GM19467 (cell line): ENCODE measurements at regions not wholly inside any gene's neighbourhood (a gene's known extent, or its start where the extent isn't known, plus 50 kb on each side); places are given as distances from the start of the nearest gene placed in this dataset.
"Not testable (repeated sequence)": the region's sequence is repeated elsewhere in the genome, so short reads cannot be mapped to it uniquely, and the experiment has no call there.

Source experiments
- ATAC-seq: cut with Tn5 transposase; IDR thresholded peaks from one replicate; pipeline ENCODE4 v1.9.1; 2021; ENCODE audit warnings: mild to moderate bottlenecking, moderate library complexity; ENCODE audit not compliant: unreplicated experiment

DNA sequence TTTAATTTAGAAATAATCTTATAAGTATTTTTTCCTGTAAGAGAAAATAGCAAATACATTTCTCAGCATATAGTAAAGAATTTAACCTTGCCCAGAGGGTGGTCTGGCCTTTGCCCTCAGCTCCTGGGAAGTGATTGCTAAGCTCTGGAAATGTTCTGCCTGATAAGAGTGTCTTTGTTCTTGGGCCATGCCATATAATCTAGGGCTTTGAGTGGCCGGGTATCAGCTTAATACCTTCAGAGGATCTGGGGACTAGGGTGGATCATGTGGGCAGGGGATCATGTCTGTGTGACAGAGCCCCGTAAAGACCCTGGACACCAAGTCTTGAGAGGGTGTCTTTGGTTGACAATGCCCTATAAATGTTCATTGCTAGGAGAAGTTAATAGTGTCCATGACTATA lies 1032.4 kb upstream of the MIR17HG start:
- ATAC-seq: no peak

DNA sequence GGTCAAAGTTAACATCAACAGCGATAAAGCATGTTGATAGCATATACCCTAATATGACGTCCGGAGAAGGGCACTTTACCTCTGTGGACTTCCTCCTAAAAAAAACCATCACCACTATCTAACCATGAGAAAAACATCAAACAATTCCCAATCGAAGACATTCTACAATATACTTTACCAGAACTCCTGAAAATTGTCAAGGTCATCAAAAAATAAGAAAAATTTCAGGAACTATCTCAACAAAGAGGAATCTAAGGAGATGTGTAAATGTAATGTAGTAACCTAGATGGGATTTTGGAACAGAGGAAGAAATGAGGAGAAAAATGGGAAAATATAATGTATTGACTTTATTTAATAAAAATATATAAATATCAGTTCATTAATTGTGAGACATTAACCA lies 1026.8 kb upstream of the MIR17HG start:
- no peak for ATAC-seq

DNA sequence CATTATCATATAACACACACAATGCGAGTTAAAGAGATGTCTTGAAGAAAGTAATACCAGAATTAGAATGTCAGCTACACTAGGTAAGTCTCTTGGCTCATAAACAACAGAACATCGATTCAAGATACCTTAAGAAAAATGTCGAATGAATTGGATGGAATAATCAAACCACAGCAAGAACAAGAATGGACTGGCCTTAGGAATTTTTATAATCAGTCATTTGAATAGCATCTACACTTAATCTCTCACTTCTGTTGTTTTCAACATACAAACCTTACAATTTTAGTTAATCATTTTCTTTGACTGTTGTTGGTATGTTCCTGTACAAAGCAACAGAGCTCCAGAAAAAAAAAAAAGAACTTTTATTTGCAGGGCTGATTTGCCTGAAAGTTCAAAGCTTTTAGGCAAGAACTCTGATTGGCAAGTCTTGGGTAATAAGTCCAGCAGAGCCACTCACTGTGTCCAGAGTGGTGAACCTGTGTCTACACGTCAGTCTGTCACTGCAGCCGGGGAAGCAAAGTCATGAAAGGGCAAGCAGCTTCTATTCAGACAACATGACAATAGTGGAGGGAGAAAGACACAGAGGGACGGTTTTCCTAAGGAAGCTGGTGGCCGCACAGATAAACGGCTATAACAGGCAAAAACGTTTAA lies 1026.1 kb upstream of the MIR17HG start:
- no peak for ATAC-seq

- ATAC-seq: no peak
Measured at GRCh38 chr13:90329641-90330040, 1017.8 kb upstream of the MIR17HG start.

- no peak for ATAC-seq
Measured at GRCh38 chr13:90331974-90332373, 1015.5 kb upstream of the MIR17HG start.

GRCh38 chr13:90336507-90336906 lies 1011.0 kb upstream of the MIR17HG start:
- no peak for ATAC-seq

- ATAC-seq: not testable (repeated sequence)
Measured at GRCh38 chr13:90341348-90341747, 1006.1 kb upstream of the MIR17HG start.

DNA sequence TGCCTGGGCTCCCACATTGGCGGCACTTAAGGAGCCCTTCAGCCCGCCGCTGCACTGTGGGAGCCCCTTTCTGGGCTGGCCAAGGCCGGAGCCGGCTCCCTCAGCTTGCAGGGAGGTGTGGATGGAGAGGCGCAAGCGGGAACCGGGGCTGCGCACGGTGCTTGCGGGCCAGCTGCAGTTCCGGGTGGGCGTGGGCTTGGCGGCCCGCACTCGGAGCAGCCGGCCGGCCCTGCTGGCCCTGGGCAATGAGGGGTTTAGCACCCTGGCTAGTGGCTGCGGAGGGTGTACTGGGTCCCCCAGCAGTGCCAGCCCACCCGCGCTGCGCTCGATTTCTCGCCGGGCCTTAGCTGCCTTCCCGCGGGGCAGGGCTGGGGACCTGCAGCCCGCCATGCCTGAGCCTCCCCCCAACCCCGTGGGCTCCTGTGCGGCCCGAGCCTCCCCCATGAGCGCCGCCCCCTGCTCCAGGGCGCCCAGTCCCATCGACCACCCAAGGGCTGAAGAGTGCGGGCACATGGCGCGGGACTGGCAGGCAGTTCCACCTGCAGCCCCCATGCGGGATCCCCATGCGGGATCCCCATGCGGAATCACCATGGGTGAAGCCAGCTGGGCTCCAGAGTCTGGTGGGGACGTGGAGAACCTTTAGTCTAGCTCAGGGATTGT lies 998.9 kb upstream of the MIR17HG start:
- not testable (repeated sequence) for ATAC-seq

DNA sequence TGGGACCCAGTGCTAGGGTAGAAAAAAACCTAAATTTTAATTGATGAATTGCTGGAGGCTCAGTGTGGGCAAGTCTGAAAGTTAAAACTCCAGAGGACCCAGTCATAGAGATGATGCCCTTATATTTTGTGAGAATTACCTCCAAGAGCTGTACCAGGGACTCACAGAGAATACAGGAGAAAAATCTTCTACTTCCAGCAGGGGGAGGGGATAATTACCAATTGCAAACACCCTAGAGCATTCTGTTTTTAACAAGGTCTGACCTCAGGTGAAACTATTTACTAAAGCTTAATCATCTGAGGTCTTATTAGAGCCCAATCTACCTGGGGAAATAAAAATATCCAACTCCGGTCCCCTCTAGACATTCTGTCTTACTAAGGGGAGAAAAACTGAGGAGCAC lies 994.7 kb upstream of the MIR17HG start:
- ATAC-seq: no peak

DNA sequence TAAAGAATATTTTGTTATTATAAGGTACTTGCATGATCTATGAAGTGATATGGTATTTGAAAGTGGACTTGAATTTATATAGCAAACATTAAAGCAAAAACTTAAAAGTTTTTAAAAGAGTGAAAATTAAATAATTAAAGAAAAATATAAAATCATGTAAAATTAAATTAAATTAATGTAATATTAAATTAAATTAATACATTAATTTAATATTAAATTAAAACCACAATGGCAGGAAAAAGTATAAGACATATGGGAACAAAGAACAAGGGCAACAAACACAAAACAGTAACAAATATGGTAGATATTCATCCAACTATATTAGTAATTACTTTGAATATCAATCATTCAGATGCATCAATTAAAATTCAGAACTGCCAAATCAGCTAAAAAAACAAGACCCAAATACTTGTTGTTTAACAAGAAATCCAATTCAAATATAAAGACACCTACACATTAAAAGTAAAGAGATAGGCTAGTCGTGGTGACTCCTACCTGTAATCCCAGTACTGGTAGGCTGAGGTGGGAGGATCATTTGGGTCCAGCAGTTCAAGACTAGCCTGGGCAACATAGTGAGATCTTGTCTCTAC lies 992.2 kb upstream of the MIR17HG start:
- no peak for ATAC-seq

GRCh38 chr13:90360785-90361184 lies 986.7 kb upstream of the MIR17HG start:
- no peak for ATAC-seq

DNA sequence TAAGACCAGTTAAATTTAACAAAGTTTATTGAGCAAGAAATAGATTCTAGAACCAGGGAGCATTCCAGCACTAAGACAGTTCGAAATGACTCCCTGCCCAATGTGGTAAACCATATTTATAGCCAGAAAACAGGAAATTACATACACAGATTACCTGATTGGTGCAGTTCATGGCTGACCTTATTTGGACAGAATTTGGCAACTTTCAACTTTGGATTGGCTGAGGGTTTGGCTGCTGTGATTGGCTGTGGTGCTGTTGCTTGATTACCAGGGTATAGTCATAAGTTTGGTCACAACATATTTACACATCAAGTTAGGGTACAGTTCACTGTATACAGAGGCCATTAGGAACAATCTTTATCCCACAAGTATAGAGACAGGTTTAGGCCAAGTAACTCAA lies 984.8 kb upstream of the MIR17HG start:
- no peak for ATAC-seq

GRCh38 chr13:90365130-90365529 lies 982.4 kb upstream of the MIR17HG start:
- ATAC-seq: no peak

GRCh38 chr13:90374168-90374567 lies 973.3 kb upstream of the MIR17HG start:
- ATAC-seq: no peak

DNA sequence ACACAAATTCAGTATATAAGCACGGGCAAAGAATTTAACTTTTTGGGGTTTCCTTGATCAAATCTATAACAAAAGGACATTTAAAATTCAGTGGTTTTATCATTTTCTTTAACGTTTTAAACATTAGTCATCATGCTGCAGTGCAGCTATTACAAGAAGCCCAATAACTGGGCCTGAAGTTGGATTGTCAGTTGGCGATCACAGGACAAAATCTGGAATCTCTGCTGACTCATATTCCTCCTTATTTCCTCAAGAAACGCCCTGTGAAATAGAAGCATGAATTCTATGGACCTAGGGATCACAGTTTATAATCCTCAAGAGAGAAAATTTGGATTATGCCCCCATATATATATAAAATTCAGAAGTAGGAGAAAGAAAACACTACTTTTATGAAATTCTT lies 971.6 kb upstream of the MIR17HG start:
- no peak for ATAC-seq

DNA sequence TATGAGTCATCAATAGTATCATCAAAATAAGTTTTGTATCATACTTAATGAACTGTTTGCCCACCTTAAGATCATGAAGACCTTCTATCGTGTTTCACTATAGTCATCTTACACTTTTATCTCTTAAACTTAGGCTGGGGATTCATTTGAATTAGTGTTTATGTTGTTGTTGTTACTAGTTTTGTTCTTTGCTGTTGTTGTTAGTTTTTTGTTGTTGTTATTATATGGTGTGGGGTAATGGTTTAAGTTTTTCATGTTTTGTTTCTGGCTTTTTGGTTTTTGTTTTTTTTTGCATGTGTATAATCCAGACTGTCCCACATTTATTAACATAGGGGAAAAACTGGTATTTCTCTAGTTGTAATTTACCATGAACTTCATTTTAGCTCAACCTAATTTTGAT lies 965.1 kb upstream of the MIR17HG start:
- ATAC-seq: no peak

DNA sequence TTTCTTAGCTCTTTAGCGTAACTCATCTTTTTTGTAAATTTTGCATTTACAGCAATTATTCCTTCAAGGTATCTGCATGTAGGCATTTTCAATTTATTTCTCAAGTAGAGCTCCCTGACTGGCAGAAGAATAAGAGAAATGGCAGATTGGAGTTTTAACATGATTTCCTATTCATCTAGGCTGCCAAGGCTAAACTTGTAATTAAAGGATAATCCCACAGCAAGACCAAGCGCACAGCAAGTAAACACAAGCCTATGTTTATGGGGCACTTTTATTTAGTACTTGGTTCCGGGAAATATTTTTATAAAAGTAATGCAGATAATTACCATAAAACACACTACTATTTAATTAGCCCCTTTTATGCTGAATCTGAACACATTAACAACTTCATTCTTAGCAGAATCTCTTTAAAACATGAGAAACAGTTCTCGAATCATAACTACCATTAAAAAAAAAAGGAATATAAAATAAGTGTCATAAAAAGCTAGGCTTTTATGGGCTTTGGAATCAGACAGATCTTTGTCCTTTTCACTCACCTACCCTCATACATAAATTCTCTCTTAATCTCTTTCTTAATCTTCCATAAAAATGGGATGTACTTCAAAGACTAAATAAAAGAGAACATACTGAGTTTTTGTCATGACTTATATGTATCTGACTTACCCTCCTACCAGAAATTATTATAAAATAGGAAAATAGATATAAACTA lies 961.6 kb upstream of the MIR17HG start:
- ATAC-seq: no peak

- no peak for ATAC-seq
Measured at GRCh38 chr13:90388887-90389452, 958.5 kb upstream of the MIR17HG start.

DNA sequence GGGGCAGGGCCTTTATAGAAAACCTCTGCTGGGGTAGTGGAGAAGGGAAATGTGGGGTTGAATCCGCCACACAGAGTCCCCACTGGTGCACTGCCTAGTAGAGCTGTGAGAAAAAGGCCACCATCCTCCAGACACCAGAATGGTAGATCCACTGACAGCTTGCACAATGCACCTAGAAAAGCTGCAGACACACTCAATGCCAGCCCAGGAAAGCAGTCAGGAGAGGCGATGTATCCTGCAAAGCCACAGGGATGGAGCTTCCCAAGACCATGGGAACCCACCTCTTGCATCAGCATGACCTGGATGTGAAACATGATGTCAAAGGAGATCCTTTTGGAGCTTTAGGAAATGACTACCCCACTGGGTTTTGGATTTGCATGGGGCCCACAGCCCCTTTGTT lies 958.0 kb upstream of the MIR17HG start:
- ATAC-seq: no peak

DNA sequence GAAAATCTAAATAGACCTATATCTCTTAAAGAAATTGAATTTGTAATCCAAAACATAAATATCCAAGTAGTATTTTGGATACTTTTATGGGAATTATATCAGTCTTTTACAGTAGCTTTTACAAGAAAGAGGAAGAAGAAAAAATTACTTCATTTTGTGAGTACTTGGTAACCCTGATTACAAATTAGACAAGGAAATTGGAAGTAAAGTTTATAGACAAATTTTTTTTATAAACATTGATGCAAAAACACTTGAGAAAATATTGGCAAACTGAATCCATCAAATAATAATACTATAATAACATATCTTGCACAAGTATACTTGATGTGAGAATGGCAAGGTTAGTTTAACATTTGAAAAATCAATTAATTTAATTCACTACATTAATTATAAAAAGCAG lies 954.1 kb upstream of the MIR17HG start:
- ATAC-seq: no peak

DNA sequence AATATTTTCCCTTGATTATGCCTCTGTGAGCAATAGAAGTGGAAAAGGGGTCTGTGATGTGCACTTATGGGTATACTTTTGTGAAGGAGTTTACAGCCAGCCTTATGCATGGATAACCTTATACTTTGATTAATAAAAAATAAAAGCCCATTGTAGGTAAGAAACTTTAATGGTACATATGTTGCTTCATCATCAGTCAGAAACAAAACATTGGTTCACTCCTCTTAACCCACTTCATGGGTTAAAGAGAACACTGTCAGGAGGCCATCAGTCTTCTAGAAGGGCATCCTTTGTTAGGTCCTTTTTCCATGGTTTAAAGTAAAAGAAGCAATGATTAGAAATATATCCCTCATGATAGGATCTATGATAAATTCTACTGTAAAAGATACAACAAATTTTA lies 952.1 kb upstream of the MIR17HG start:
- ATAC-seq: no peak

GRCh38 chr13:90395846-90396245 lies 951.6 kb upstream of the MIR17HG start:
- ATAC-seq: no peak
